ENCODE measurements at regions not wholly inside any gene's neighbourhood (a gene's known extent, or its start where the extent isn't known, plus 50 kb on each side); places are given as distances from the start of the nearest gene placed in this dataset.
"Not testable (repeated sequence)": the region's sequence is repeated elsewhere in the genome, so short reads cannot be mapped to it uniquely, and the experiment has no call there.

- no peak for DNase-seq
Observed at GRCh38 chr2:56515399-56515798, 331.6 kb downstream of the CCDC85A start.

- no peak for DNase-seq
Observed at GRCh38 chr2:56519806-56520205, 336.0 kb downstream of the CCDC85A start.

DNA sequence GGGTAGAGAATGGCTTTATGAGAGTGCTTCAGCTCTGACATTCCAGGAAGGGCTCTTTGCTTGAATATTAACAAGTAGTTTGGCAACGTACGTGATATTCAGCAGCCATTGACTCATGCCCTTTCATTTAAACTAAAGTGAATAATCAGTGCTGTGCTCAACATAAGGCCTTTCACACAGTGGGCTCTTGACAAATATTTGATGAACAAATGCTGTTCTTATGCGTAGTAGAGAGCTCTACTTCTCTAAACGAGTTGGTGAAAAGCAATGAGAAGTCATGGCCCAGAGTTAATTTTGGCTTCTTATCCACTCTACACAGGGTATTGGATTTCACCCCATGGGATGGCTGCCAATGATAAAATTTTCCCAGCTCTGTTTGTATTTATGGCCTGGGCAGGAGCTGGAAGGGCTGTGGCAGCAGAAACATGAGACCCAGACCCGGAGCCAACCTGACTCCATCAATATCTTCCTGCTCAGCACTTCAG lies 338.9 kb downstream of the CCDC85A start:
- DNase-seq = peak; percentile 12

DNA sequence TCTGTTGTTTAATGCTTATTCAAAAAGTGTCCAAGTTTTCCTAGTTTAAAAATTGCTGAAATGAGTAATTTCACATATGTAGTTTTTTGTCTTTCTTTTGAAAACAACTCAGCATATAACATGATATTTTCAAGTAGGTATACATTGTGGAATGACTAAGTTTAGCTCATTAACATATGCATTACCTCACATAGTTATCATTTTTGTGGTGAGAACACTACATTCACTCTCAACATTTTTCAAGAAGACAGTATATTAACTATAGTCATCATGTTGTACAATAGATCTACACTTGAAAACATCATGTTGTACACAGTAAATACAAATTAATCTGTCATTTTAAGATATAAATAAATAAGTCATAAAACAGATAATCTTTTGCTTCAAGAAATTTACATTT lies 340.0 kb downstream of the CCDC85A start:
- no peak for DNase-seq

DNA sequence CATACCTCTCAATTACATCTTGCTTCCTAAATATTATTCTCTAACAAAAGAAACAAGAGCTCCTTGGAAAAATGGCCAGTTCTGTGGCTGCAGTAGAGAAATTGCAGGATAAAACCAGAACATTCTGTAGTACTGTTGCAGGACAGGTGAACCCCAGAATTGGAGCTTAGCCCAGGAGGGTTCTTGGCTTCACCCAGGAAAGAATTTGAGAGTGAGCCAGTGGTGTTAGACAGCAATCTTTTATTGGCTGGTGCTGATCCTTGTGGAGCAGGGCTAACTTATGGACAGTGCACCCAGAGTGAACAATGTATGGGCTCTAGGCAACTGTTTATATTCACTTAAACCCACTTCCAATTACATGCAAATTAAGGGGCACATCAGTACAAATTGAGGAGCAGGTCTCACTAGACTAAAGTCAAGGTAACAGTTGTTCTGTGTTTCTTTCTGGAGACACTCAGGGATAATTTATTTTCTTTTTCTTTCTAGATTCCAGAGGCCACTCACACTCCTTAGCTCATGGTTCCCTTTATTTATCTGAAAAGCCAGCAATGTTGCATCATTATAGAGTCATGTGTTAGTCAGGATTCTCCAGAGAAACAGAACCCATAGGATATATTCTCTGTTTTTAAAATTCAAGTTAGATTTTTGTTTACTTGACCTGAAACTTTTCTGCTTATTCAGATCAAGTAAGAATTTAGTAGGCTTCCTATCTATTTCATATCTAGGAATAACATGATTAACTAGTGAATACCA lies 348.1 kb downstream of the CCDC85A start:
- DNase-seq = no peak

DNA sequence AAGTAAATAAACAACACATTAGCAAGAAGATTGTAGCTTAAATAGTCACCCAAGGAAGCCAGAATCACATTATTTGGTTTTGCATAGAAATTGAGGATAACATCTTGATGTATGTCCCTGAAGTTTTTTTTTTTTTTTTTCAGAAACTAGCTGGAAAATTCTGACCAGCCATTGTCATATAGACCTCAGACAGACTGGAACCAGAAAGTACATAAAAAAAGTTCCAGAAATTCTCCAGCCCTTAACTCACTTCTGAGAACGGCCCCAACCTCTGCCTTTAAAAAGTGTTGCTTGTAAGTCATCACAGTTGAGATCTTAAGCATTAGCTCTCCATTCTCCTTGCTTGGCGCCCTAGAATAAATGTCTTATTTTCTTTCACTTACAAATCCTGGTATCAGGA lies 350.5 kb downstream of the CCDC85A start:
- DNase-seq = no peak

DNA sequence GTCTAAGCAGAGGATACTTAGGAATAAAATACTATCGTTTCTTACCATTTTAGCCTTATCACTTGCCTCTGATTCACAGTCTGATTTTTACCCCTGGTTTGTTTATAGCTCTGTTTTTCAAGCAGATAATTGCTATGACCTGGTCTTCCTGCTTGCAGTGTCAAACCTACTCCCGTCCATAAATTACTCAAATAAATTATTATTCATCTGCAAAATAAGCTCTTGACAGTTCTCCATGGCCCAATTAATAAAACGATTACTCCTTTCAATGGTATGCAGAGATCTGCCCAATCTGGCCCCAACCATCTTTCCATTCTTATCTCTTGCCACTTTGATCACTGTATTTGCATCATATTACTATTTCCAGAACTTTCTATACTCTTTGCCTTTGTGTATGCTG lies 354.0 kb downstream of the CCDC85A start:
- DNase-seq = no peak

DNA sequence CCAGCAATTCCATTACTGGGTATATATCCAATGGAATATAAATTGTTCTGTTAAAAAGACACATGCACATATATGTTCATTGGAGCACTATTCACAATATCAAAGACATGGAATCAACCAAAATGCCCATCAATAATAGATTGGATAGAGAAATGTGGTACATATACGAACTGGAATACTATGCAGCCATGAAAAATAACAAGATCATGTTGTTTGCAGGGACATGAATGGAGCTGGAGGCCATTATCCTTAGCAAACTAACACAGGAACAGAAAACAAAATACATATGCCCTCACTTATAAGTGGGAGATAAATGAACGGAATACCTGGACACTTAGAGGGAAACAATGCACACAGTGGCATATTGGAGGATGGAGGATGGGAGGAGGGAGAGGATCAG lies 355.8 kb downstream of the CCDC85A start:
- DNase-seq = no peak

GRCh38 chr2:56540467-56540866 lies 356.7 kb downstream of the CCDC85A start:
- DNase-seq = no peak

DNA sequence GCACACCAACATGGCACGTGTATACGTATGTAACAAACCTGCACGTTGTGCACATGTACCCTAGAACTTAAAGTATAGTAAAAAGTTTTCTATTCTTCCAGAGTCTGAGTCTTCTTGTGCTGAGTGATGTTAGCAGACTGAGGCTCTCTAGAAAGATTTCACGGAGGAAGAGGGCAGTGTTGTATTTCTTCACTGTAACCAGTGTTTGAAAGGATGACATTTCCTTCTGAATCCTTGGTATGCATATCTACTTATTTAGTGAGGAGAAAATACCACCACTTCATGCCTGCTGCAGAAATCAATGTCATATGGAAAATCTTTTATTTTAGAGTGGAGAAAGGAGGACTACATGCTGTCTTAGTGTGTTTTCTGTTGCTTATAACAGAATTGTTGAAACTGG lies 357.1 kb downstream of the CCDC85A start:
- DNase-seq = no peak

DNA sequence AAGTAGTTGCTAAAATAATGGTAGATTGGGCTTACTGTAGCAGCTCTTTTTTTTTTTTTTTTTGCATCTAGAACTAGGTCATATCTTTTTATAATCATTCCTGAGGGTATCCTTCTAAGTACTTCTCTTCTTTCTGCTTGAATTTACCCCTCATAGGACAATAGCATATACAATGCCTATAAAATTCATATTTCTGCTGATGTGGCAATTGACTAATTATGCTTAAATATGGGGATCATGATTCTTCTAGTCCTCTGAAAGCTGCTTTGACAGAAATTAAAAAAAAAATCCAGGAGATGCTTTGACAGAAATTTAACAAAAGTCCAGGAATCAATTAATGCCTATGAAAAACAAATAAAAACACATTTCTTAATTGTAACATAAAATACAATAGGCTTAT lies 358.4 kb downstream of the CCDC85A start:
- no peak for DNase-seq

DNA sequence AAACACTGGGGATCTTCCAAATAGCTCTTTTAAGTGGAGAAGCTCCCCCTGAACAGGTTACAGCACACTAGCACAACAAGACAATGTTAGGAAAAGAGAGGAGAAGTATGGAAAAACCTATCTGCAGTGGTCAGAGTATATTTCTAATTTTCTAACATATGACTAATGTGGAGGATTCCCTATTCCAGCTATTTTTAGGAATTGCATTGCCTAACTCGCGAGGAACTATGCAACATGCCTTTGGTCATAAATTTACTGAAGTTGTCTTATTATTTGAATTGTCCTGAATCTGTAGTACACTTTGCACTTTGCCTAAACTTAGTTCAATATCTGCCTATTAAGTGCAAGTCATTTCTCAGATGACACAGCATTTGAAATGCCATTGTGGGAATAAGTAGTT lies 381.4 kb downstream of the CCDC85A start:
- DNase-seq = no peak

GRCh38 chr2:56571074-56571473 lies 387.3 kb downstream of the CCDC85A start:
- DNase-seq = no peak

- DNase-seq = no peak
Observed at GRCh38 chr2:56576001-56576400, 392.2 kb downstream of the CCDC85A start.

DNA sequence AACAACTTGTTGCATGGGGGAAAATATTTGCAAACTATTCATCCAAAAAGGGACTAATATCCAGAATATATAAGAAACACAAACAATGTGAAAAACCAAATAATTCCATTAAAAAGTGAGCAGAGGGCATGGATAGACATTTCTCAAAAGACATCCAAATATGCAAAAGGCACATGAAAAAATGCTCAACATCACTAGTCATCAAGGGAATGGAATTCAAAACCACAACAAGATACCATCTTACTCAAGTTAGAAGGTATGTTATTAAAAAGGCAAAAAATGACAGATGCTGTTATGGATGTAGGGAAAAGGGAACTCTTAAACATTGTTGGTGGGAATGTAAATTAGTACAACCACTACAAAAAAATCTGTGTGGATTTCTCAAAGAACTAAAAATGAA lies 396.5 kb downstream of the CCDC85A start:
- no peak for DNase-seq

GRCh38 chr2:56582570-56582969 lies 398.8 kb downstream of the CCDC85A start:
- DNase-seq = no peak

DNA sequence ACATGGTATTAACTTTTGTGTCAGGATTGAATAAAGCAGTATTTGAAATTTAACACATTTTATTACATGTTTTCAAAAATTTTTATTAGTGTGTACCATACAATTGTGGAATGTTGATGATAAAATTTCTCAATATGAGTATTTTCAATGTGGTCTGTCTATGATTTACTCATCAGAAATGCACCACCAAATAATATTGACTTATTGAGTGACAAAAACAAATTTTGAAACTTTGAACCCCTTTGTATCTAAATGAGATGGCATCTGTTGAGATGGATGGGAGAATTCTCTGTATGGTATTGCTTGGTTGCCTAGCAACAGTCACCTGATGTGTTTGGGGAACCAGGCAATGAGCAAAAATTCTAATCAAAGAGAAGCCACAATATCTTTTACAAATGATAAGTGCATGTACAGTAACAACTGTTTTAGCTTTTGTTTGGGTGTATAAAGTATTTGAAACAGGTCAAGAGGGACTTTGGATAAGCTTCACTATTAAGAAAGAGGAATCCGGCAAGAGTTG lies 400.1 kb downstream of the CCDC85A start:
- DNase-seq = no peak

GRCh38 chr2:56587456-56587855 lies 403.7 kb downstream of the CCDC85A start:
- no peak for DNase-seq

GRCh38 chr2:56589194-56589593 lies 405.4 kb downstream of the CCDC85A start:
- DNase-seq = no peak

- DNase-seq = no peak
Observed at GRCh38 chr2:56589835-56590234, 406.0 kb downstream of the CCDC85A start.

- no peak for DNase-seq
Observed at GRCh38 chr2:56590611-56591010, 406.8 kb downstream of the CCDC85A start.

- not testable (repeated sequence) for DNase-seq
Observed at GRCh38 chr2:56606086-56606485, 422.3 kb downstream of the CCDC85A start.

GRCh38 chr2:56613254-56613653 lies 429.5 kb downstream of the CCDC85A start:
- DNase-seq = no peak

DNA sequence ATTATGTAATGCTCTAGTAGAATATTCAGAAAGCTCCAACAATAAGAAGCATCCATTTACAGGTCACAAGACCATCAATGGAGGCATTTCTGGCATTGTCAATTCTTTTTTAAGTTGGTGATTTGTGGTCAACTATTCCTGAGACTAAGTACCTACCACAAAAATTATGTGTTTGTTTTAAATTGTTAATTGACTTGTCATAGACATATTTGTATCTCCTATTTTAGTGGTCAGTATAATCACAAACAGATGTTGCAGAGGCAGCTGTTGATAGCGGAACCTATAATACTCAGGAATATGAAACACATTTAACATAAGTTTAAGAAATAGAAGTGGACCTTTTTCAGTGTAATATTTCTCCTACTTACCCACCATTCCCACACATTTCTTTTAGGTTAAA lies 430.1 kb downstream of the CCDC85A start:
- no peak for DNase-seq

DNA sequence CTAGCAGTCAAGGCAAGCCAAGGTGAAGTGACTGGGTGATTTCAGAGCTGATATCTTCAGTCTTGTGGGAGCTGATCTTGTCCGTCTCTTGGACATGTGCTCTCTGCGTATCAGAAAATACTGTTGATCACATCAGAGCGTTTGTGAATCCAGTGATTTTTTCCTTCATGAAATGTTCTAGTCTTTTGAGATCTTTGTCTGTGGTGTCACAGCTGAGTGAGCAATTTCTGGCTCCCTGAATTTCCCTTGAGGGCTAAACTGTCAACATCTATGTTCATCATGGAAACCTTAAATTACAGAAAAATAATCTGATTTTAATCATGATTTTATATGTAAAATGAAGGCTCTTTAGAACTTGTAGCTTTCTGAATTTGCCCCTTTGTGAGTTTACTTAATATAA lies 432.0 kb downstream of the CCDC85A start:
- no peak for DNase-seq
